ENCODE measurements at regions not wholly inside any gene's neighbourhood (a gene's known extent, or its start where the extent isn't known, plus 50 kb on each side); places are given as distances from the start of the nearest gene placed in this dataset.

DNA sequence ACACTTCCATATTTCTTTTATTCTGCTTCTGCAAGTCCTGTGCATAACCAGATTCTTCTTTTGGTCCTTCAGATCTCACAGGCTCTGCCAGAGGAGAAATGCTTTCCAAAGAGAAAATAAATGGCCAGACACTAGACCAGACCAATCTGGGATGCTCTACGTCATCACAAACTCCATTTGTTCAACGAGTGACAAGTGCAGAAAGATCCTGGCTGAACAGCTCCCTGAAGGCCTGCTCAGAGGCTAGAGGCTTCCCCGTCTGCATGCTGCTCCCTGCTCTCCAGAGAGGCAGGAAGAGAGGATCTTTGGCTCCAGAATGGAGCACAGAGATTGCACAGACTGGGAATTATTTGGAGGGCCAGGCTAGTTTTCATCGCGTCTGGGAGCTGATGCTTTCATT is 232.7 kb downstream of the MAF start:
- TF ChIP-seq, protein P1, sequence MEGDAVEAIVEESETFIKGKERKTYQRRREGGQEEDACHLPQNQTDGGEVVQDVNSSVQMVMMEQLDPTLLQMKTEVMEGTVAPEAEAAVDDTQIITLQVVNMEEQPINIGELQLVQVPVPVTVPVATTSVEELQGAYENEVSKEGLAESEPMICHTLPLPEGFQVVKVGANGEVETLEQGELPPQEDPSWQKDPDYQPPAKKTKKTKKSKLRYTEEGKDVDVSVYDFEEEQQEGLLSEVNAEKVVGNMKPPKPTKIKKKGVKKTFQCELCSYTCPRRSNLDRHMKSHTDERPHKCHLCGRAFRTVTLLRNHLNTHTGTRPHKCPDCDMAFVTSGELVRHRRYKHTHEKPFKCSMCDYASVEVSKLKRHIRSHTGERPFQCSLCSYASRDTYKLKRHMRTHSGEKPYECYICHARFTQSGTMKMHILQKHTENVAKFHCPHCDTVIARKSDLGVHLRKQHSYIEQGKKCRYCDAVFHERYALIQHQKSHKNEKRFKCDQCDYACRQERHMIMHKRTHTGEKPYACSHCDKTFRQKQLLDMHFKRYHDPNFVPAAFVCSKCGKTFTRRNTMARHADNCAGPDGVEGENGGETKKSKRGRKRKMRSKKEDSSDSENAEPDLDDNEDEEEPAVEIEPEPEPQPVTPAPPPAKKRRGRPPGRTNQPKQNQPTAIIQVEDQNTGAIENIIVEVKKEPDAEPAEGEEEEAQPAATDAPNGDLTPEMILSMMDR (IDR thresholded peaks at IDR 0.05; ENCODE audit: low read length), result no peak
- no peak for TF ChIP-seq EZH2 (IDR thresholded peaks at IDR 0.05; ENCODE audit: borderline replicate concordance, low read length)
